CD4-positive, alpha-beta T cell treated with Interleukin-12 subunit alpha and Interleukin-12 subunit beta, for 1 hour (primary cell): ENCODE measurements at regions not wholly inside any gene's neighbourhood (a gene's known extent, or its start where the extent isn't known, plus 50 kb on each side); places are given as distances from the start of the nearest gene placed in this dataset.
"Not testable (repeated sequence)": the region's sequence is repeated elsewhere in the genome, so short reads cannot be mapped to it uniquely, and the experiment has no call there.

Experiments
- DNase-seq: peaks from one replicate; pipeline ENCODE4 v3.0.0-alpha.2; 2020

- DNase-seq = no peak
Measured at GRCh38 chr5:118466418-118466817, 521.9 kb downstream of the DTWD2 start.

GRCh38 chr5:118462276-118462675, 526.1 kb downstream of the DTWD2 start:
- not testable (repeated sequence) for DNase-seq

- DNase-seq = no peak
Measured at GRCh38 chr5:118461436-118461835, 526.9 kb downstream of the DTWD2 start.

- DNase-seq = no peak
Measured at GRCh38 chr5:118459490-118459889, 528.9 kb downstream of the DTWD2 start.

GRCh38 chr5:118456085-118456484, 532.3 kb downstream of the DTWD2 start:
- DNase-seq = no peak

- DNase-seq = no peak
Measured at GRCh38 chr5:118451697-118452247, 536.6 kb downstream of the DTWD2 start.

GRCh38 chr5:118450554-118451332, 537.6 kb downstream of the DTWD2 start:
- DNase-seq = no peak

- no peak for DNase-seq
Measured at GRCh38 chr5:118447350-118447749, 541.0 kb downstream of the DTWD2 start.

GRCh38 chr5:118441956-118442355, 546.4 kb downstream of the DTWD2 start:
- DNase-seq = no peak

GRCh38 chr5:118441034-118441433, 547.3 kb downstream of the DTWD2 start:
- DNase-seq = no peak

GRCh38 chr5:118440496-118440895, 547.9 kb downstream of the DTWD2 start:
- no peak for DNase-seq

GRCh38 chr5:118439831-118440230, 548.5 kb downstream of the DTWD2 start:
- no peak for DNase-seq

GRCh38 chr5:118435131-118435530, 553.2 kb downstream of the DTWD2 start:
- no peak for DNase-seq

GRCh38 chr5:118434522-118434921, 553.8 kb downstream of the DTWD2 start:
- no peak for DNase-seq

- no peak for DNase-seq
Measured at GRCh38 chr5:118430076-118430475, 558.3 kb downstream of the DTWD2 start.

GRCh38 chr5:118407958-118408357, 580.4 kb downstream of the DTWD2 start:
- DNase-seq = no peak

- DNase-seq = no peak
Measured at GRCh38 chr5:118405650-118406061, 582.7 kb downstream of the DTWD2 start.

- no peak for DNase-seq
Measured at GRCh38 chr5:118397236-118397635, 591.1 kb downstream of the DTWD2 start.

GRCh38 chr5:118392491-118392890, 595.9 kb downstream of the DTWD2 start:
- no peak for DNase-seq

- not testable (repeated sequence) for DNase-seq
Measured at GRCh38 chr5:118382931-118383330, 605.4 kb downstream of the DTWD2 start.

GRCh38 chr5:118379470-118379869, 608.9 kb downstream of the DTWD2 start:
- no peak for DNase-seq

- no peak for DNase-seq
Measured at GRCh38 chr5:118378959-118379358, 609.4 kb downstream of the DTWD2 start.

- no peak for DNase-seq
Measured at GRCh38 chr5:118377420-118377819, 610.9 kb downstream of the DTWD2 start.

- DNase-seq = no peak
Measured at GRCh38 chr5:118371973-118372831, 616.1 kb downstream of the DTWD2 start.
